ENCODE measurements at regions not wholly inside any gene's neighbourhood (a gene's known extent, or its start where the extent isn't known, plus 50 kb on each side); places are given as distances from the start of the nearest gene placed in this dataset.

- no peak for DNase-seq
These were observed 471.3 kb upstream of the AUTS2 start for GRCh38 chr7:69126896-69127479.

GRCh38 chr7:69129524-69129923 lies 468.8 kb upstream of the AUTS2 start:
- no peak for DNase-seq

GRCh38 chr7:69129951-69130350 lies 468.3 kb upstream of the AUTS2 start:
- DNase-seq: no peak

GRCh38 chr7:69130396-69130795 lies 467.9 kb upstream of the AUTS2 start:
- no peak for DNase-seq

- no peak for DNase-seq
These were observed 464.0 kb upstream of the AUTS2 start for GRCh38 chr7:69134316-69134715.

GRCh38 chr7:69147631-69148030 lies 450.6 kb upstream of the AUTS2 start:
- no peak for DNase-seq

GRCh38 chr7:69149804-69150782 lies 448.2 kb upstream of the AUTS2 start:
- DNase-seq: no peak

GRCh38 chr7:69162326-69162725 lies 435.9 kb upstream of the AUTS2 start:
- no peak for DNase-seq

GRCh38 chr7:69162931-69163670 lies 435.2 kb upstream of the AUTS2 start:
- no peak for DNase-seq

- DNase-seq: no peak
These were observed 431.2 kb upstream of the AUTS2 start for GRCh38 chr7:69166979-69167516.

- no peak for DNase-seq
These were observed 428.9 kb upstream of the AUTS2 start for GRCh38 chr7:69169386-69169785.

- DNase-seq: no peak
These were observed 425.8 kb upstream of the AUTS2 start for GRCh38 chr7:69172357-69173077.

GRCh38 chr7:69173341-69173740 lies 424.9 kb upstream of the AUTS2 start:
- DNase-seq: no peak

- no peak for DNase-seq
These were observed 424.4 kb upstream of the AUTS2 start for GRCh38 chr7:69173846-69174245.

- DNase-seq: no peak
These were observed 421.4 kb upstream of the AUTS2 start for GRCh38 chr7:69176841-69177240.

- DNase-seq: no peak
These were observed 420.8 kb upstream of the AUTS2 start for GRCh38 chr7:69177461-69177861.

- DNase-seq: no peak
These were observed 420.3 kb upstream of the AUTS2 start for GRCh38 chr7:69177941-69178494.

- DNase-seq: no peak
These were observed 417.6 kb upstream of the AUTS2 start for GRCh38 chr7:69180662-69181061.

- DNase-seq: no peak
These were observed 415.4 kb upstream of the AUTS2 start for GRCh38 chr7:69182596-69183467.

- no peak for DNase-seq
These were observed 413.9 kb upstream of the AUTS2 start for GRCh38 chr7:69184339-69184738.

- no peak for DNase-seq
These were observed 413.1 kb upstream of the AUTS2 start for GRCh38 chr7:69185170-69185569.

Data from AML-193 (cell line).